GM12878 (cell line): ENCODE measurements at regions not wholly inside any gene's neighbourhood (a gene's known extent, or its start where the extent isn't known, plus 50 kb on each side); places are given as distances from the start of the nearest gene placed in this dataset.

Source experiments
- ATAC-seq: fragments of 200-7000 bp; cut with Tn5 transposase; 3 replicates; pipeline ENCODE4 v1.9.1; 2020; ENCODE audit warnings: mild to moderate bottlenecking, moderate library complexity
- BruUV-seq: library from RNA; stranded (reverse); fragments of 400-500 nt; replicated peaks from 2 replicates; lab custom pipeline; 2021; lab: Mats Ljungman, UMichigan
- CTCF ChIA-PET: fragments of 300-600 bp; sonication (Branson Sonifier 250); formaldehyde crosslinking; extraction: SDS; loops from one replicate; lab custom pipeline; 2021; ENCODE audit warnings: inconsistent platforms; lab: Yijun Ruan, JAX
- POLR2A ChIA-PET: fragments of 350-600 bp; formaldehyde crosslinking; extraction: SDS; loops from one replicate; lab custom pipeline; 2021; ENCODE audit warnings: inconsistent platforms; lab: Charles Lee
- RAD21 ChIA-PET: fragments of 300-600 bp; sonication (Branson Sonifier 250); formaldehyde crosslinking; loops from one replicate; lab custom pipeline; 2023; ENCODE audit warnings: antibody characterized with exemption; ENCODE audit not compliant: unreplicated experiment; lab: Charles Lee
- SMC1A ChIA-PET: fragments of 300-600 bp; sonication (Branson Sonifier 250); formaldehyde crosslinking; loops from one replicate; lab custom pipeline; 2023; ENCODE audit not compliant: unreplicated experiment, uncharacterized antibody; lab: Charles Lee
- DNase-seq: peaks from one replicate; pipeline ENCODE4 v3.0.0-alpha.2; 2011; ENCODE audit warnings: low read depth, low spot score
- FAIRE-seq: peaks from 3 replicates; lab custom pipeline; 2011; peaks lifted over from hg19 to GRCh38; lab: Jason Lieb, UNC
- H2AFZ ChIP-seq: 2 replicates; pipeline ENCODE4 v1.6.0; 2011; ENCODE audit warnings: low read depth, low read length, control low read depth; ENCODE audit not compliant: control insufficient read depth
- H3K27ac ChIP-seq: 2 replicates; pipeline ENCODE4 v1.5.1; 2011; ENCODE audit warnings: control low read depth; ENCODE audit not compliant: control insufficient read depth, insufficient read depth
- H3K27me3 ChIP-seq, 2 experiments: replicated peaks in 1 of 2; 2 replicates each; pipeline versions ENCODE4 v1.6.0 to v1.6.1; 2011; ENCODE audit warnings: low read length in 1 of 2; ENCODE audit not compliant: control insufficient read depth in 2 of 2, insufficient read depth in 2 of 2
- H3K36me3 ChIP-seq, 2 experiments: 2 replicates each; pipeline ENCODE4 v1.5.1; 2011; ENCODE audit warnings: low read length in 1 of 2; ENCODE audit not compliant: control insufficient read depth in 2 of 2, insufficient read depth in 2 of 2
- H3K4me1 ChIP-seq: 2 replicates; pipeline ENCODE4 v1.6.1; 2011; ENCODE audit warnings: mild to moderate bottlenecking, low read length, moderate library complexity, mixed read lengths; ENCODE audit not compliant: control insufficient read depth, insufficient read depth
- H3K4me2 ChIP-seq: 2 replicates; pipeline ENCODE4 v1.6.0; 2011; ENCODE audit warnings: control low read depth; ENCODE audit not compliant: control insufficient read depth, insufficient read depth
- H3K4me3 ChIP-seq: fragments of 200-600 bp; sonication (generic); 2 replicates; pipeline ENCODE4 v1.5.1; 2016
- H3K79me2 ChIP-seq: 2 replicates; pipeline ENCODE4 v1.6.0; 2011; ENCODE audit warnings: low read length; ENCODE audit not compliant: control insufficient read depth, insufficient read depth
- H3K9ac ChIP-seq: 2 replicates; pipeline ENCODE4 v1.8.0; 2011; ENCODE audit warnings: low read length, control low read depth, mixed read lengths; ENCODE audit not compliant: control insufficient read depth, insufficient read depth
- H3K9me3 ChIP-seq: replicated peaks from 3 replicates; pipeline ENCODE4 v1.5.1; 2011; ENCODE audit warnings: mild to moderate bottlenecking, low read length; ENCODE audit not compliant: control insufficient read depth, insufficient read depth
- H4K20me1 ChIP-seq: 2 replicates; pipeline ENCODE4 v1.6.0; 2011; ENCODE audit not compliant: control insufficient read depth, insufficient read depth
- ASH2L ChIP-seq: fragments of 300-600, 200-600 bp; sonication (generic); IDR thresholded peaks from 2 replicates; pipeline ENCODE4 v1.6.1; 2017; ENCODE audit warnings: low read depth, mild to moderate bottlenecking, borderline replicate concordance
- E4F1 ChIP-seq: fragments of 450-650 bp; IDR thresholded peaks from 2 replicates; pipeline ENCODE4 v1.6.1; 2018; ENCODE audit warnings: borderline replicate concordance, mild to moderate bottlenecking; ENCODE audit not compliant: partially characterized antibody
- EED ChIP-seq: sonication (generic); IDR thresholded peaks from 2 replicates; pipeline ENCODE4 v1.6.1; 2016; ENCODE audit warnings: antibody characterized with exemption, low read depth
- IRF5 ChIP-seq: fragments of 450-650 bp; IDR thresholded peaks from 2 replicates; pipeline ENCODE4 v1.6.1; 2017; ENCODE audit warnings: borderline replicate concordance
- LARP7 ChIP-seq: fragments of 450-650 bp; IDR thresholded peaks from 2 replicates; pipeline ENCODE4 v1.6.1; 2017; ENCODE audit warnings: mild to moderate bottlenecking
- NFIC ChIP-seq: IDR thresholded peaks from 2 replicates; pipeline ENCODE4 v1.6.1; 2012; ENCODE audit warnings: low read depth, mild to moderate bottlenecking, inconsistent platforms, low read length, moderate library complexity
- NR2C1 ChIP-seq: fragments of 450-650 bp; IDR thresholded peaks from 2 replicates; pipeline ENCODE4 v1.6.1; 2017; ENCODE audit warnings: antibody characterized with exemption, mild to moderate bottlenecking, moderate library complexity
- NRF1 ChIP-seq: conservative IDR thresholded peaks from 2 replicates; pipeline ENCODE4 v1.6.1; 2011; ENCODE audit warnings: mild to moderate bottlenecking, low read depth, low read length, improper control_type of control experiment
- POLR2AphosphoS5 ChIP-seq: IDR thresholded peaks from 2 replicates; pipeline ENCODE4 v1.6.1; 2011; ENCODE audit warnings: mild to moderate bottlenecking, low read length, inconsistent platforms
- RAD21 ChIP-seq: IDR thresholded peaks from 2 replicates; pipeline ENCODE4 v1.6.1; 2011; ENCODE audit warnings: mild to moderate bottlenecking, low read depth, low read length, moderate library complexity; ENCODE audit not compliant: insufficient read depth
- USF2 ChIP-seq: IDR thresholded peaks from 2 replicates; pipeline ENCODE4 v1.6.1; 2011; ENCODE audit warnings: low read depth, low read length, improper control_type of control experiment, borderline replicate concordance
- ZZZ3 ChIP-seq: IDR thresholded peaks from 2 replicates; pipeline ENCODE4 v1.6.1; 2011; ENCODE audit warnings: low read depth; ENCODE audit not compliant: control insufficient read depth, insufficient read length
- whole genome bisulfite sequencing: methylation state at CpG from one replicate; pipeline ENCODE4 v1.1.6; 2016; ENCODE audit warnings: low lambda C conversion rate; ENCODE audit not compliant: insufficient replicate concordance, insufficient coverage; ENCODE audit errors: missing lambda C conversion rate; 5-methylcytosine and 5-hydroxymethylcytosine counted together
- in situ Hi-C: fragments of 300-500 bp; cut with MboI; formaldehyde crosslinking; loops from 9 replicates; pipeline ENCODE4 v1.14.3; 2018; ENCODE audit warnings: mixed read lengths
- intact Hi-C: fragments of 100-400 bp; cut with micrococcal nuclease; formaldehyde crosslinking; loops from one replicate; pipeline ENCODE4 v1.14.2; 2022; ENCODE audit not compliant: unreplicated experiment
- TF ChIP-seq, protein P1 (sequence below): IDR thresholded peaks from 2 replicates; pipeline ENCODE4 v1.6.1; 2012; ENCODE audit warnings: low read depth, low read length, improper control_type of control experiment
- TF ChIP-seq, protein P2 (sequence below): fragments of 450-650 bp; IDR thresholded peaks from 2 replicates; pipeline ENCODE4 v1.6.1; 2018; ENCODE audit warnings: mild to moderate bottlenecking, low read depth, moderate library complexity; ENCODE audit not compliant: partially characterized antibody
- TF ChIP-seq, protein P3 (sequence below): fragments of 450-650 bp; IDR thresholded peaks from 2 replicates; pipeline ENCODE4 v1.6.1; 2016; ENCODE audit warnings: mild to moderate bottlenecking

GRCh38 chr5:2375757-2376250, 375.7 kb downstream of the IRX2 start:
- TF ChIP-seq, protein P1, sequence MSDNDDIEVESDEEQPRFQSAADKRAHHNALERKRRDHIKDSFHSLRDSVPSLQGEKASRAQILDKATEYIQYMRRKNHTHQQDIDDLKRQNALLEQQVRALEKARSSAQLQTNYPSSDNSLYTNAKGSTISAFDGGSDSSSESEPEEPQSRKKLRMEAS = no peak
- TF ChIP-seq USF2 (no peak), ASH2L (no peak), NR2C1 (no peak), IRF5 (no peak), POLR2AphosphoS5 (no peak), NFIC (no peak), EED (no peak), E4F1 (no peak), LARP7 (no peak), NRF1 (no peak), ZZZ3 (no peak), RAD21 (no peak)
- TF ChIP-seq, protein P2, sequence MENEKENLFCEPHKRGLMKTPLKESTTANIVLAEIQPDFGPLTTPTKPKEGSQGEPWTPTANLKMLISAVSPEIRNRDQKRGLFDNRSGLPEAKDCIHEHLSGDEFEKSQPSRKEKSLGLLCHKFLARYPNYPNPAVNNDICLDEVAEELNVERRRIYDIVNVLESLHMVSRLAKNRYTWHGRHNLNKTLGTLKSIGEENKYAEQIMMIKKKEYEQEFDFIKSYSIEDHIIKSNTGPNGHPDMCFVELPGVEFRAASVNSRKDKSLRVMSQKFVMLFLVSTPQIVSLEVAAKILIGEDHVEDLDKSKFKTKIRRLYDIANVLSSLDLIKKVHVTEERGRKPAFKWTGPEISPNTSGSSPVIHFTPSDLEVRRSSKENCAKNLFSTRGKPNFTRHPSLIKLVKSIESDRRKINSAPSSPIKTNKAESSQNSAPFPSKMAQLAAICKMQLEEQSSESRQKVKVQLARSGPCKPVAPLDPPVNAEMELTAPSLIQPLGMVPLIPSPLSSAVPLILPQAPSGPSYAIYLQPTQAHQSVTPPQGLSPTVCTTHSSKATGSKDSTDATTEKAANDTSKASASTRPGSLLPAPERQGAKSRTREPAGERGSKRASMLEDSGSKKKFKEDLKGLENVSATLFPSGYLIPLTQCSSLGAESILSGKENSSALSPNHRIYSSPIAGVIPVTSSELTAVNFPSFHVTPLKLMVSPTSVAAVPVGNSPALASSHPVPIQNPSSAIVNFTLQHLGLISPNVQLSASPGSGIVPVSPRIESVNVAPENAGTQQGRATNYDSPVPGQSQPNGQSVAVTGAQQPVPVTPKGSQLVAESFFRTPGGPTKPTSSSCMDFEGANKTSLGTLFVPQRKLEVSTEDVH = no peak
- TF ChIP-seq, protein P3, sequence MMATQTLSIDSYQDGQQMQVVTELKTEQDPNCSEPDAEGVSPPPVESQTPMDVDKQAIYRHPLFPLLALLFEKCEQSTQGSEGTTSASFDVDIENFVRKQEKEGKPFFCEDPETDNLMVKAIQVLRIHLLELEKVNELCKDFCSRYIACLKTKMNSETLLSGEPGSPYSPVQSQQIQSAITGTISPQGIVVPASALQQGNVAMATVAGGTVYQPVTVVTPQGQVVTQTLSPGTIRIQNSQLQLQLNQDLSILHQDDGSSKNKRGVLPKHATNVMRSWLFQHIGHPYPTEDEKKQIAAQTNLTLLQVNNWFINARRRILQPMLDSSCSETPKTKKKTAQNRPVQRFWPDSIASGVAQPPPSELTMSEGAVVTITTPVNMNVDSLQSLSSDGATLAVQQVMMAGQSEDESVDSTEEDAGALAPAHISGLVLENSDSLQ = no peak
- TF ChIP-seq, all 136 proteins: peak for 0
- SMC1A ChIA-PET = no interaction called here
- WGBS = 74% methylated on average over 11 of the region's 11 CpGs

More at GRCh38 chr5:2375757-2376250, 375.7 kb downstream of the IRX2 start:
- no peaks in the 10 kb centered on the region for H3K27me3 ChIP-seq
- no peak for FAIRE-seq
- no peaks in the 10 kb centered on the region for H3K36me3 ChIP-seq
- no peak overlapping the region for H2AFZ ChIP-seq
- no peak overlapping the region for H3K9ac ChIP-seq
- no peaks in the 10 kb centered on the region; the same call in 2 of the 3 replicates for H3K9me3 ChIP-seq
- H3K4me2 ChIP-seq = no peak overlapping the region
- H3K27ac ChIP-seq = no peak overlapping the region
- in situ Hi-C loops (no loop called here), intact Hi-C loops (no loop called here)
- ChIA-PET POLR2A (no interaction called here), CTCF (no interaction called here), RAD21 (no interaction called here)
- no peaks in the 10 kb centered on the region for H3K4me1 ChIP-seq
- no TSS peak for BruUV-seq
- no peaks in the 10 kb centered on the region for H3K79me2 ChIP-seq
- ATAC-seq = no peak
- no peaks in the 10 kb centered on the region for H4K20me1 ChIP-seq
- no peak for DNase-seq
- no peak overlapping the region for H3K4me3 ChIP-seq
